ENCODE measurements at regions not wholly inside any gene's neighbourhood (a gene's known extent, or its start where the extent isn't known, plus 50 kb on each side); places are given as distances from the start of the nearest gene placed in this dataset.
"Not testable (repeated sequence)": the region's sequence is repeated elsewhere in the genome, so short reads cannot be mapped to it uniquely, and the experiment has no call there.

DNA sequence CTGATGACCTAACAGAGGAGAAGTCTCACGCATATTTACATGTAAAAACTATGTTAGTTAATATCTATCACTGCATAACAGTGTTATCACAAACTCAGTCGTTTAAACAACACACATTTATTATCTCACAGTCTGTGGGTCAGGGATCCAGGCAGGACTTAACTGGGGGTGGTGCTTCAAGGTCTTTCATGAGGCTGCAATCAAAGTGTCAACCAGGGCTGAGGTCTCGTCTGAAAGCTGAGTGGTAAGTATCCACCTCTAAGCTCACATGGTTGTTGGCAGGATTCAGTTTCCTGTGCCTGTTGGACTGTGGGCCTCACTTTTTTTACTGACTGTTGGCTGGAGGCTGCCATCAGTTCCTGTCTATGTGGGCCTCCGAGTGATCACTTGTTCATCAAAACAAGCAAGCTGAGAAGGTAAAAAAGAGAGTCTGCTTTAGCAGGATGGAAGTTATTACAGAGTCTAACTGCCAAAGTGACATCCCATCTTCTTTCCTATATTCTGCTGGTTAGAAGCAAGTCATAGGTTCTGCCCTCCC, 188.6 kb downstream of the CARTPT start:
- no peak for DNase-seq

- no peak for DNase-seq
Measured at GRCh38 chr5:71910741-71911140, 191.7 kb downstream of the CARTPT start.

GRCh38 chr5:71912021-71912420, 192.9 kb downstream of the CARTPT start:
- no peak for DNase-seq

DNA sequence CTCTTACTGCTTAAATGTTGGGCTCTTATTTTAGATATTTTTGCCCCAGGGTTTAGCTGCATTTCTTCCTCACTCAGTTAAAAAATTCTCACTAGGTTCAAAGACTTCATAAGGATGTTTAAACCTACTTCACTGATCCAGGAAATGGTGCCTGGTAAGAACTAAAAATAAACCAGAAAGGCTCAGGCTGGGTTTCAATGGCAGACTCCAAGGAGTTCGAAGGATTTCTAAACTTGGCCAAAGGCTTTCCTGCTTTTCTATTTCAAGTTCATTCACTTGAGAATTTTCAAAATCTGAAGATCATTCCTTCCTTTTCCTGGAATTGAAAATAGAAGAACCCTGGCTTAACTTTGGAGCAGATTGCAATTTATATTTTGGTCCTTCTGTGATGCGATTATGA, 193.0 kb upstream of the MAP1B start:
- no peak for DNase-seq

DNA sequence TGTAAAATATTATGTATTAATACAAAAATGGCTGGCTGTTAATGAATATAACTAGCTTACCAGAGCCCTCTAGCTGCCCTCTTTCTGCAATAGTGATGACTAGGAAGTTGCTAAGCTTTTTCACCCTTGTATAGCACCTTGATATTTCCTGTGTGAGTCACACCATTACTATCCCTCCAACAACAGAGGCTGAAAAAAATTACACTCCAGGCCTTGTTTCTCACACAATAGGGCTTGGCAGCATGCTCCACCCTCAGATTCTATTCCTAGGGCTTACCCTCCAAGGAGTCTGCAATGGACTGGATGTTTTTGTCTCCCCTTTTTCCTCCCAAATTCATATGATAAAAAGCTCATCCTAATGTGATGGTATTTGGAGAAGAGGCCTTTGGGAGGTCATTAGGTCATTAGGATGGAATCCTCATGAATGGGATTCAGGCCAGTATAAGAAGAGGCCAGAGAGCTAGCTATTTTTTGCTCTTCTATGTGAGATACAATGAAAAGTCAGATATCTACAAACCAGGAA, 184.6 kb upstream of the MAP1B start:
- DNase-seq: peak; percentile 94

- DNase-seq: no peak
Measured at GRCh38 chr5:71923755-71924154, 183.5 kb upstream of the MAP1B start.

GRCh38 chr5:71924325-71924724, 182.9 kb upstream of the MAP1B start:
- DNase-seq: no peak

DNA sequence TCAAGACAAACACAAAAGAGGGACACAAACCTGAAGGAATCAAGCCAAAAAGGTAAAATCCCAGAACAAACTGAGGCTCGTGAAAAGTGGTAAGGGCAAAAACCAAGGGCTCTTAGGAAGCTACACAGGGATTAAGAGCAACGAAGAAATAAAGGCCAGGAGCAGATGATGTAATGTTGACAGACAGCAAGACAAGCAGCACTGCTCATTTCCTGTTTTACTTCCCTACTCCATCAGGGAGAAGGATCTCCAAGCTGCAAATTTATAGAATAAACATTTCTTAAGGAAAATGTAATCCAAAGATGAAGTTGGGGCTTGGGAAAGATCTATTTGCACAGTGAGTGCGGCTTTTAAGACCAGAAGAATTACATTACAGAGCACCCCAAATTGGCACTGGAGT, 182.3 kb upstream of the MAP1B start:
- peak; percentile 33 for DNase-seq

DNA sequence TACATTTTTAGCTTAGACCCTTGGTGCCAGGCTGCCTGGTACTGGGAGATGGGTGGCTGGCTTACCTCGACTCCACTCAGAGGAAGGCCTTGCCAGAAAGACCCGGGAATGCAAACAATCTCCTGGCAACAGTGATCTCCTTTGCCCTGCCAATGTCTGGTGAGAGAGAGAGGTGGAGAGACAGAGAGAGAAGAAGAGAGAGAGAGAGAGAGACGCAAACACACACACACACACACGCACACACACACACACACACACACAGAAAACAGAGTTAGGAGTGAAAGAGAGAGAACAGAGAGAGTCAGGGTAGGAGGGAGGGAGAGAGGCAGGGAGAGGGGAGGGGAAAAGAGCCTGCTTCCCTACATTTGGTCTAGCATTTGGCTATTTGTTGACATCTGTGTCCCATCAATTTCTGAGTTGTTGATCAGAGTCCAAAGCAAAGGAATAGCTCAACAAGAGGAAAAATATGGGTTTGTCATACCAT, 181.6 kb upstream of the MAP1B start:
- no peak for DNase-seq

- no peak for DNase-seq
Measured at GRCh38 chr5:71929003-71929402, 178.3 kb upstream of the MAP1B start.

DNA sequence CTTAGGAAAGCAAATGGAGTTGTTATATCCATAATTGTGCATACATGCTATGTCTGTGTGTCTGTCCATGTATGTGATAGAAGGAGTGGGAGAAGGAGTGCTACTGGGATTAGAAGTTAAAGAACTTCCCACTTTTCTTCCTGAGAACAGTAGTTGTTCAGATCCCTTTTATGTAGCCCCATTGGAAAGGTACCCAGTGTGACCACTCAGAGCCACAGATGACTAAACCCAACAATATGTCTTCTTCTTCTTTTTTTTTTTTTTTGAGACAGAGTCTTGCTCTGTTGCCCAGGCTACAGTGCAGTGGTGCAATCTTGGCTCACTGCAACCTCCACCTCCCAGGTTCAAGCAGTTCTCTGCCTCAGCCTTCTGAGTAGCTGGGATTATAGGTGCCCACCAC, 176.7 kb upstream of the MAP1B start:
- not testable (repeated sequence) for DNase-seq

- peak; percentile 76 for DNase-seq
Measured at GRCh38 chr5:71932131-71932654, 175.1 kb upstream of the MAP1B start.

- DNase-seq: peak; percentile 95
Measured at GRCh38 chr5:71932655-71933338, 174.5 kb upstream of the MAP1B start.

DNA sequence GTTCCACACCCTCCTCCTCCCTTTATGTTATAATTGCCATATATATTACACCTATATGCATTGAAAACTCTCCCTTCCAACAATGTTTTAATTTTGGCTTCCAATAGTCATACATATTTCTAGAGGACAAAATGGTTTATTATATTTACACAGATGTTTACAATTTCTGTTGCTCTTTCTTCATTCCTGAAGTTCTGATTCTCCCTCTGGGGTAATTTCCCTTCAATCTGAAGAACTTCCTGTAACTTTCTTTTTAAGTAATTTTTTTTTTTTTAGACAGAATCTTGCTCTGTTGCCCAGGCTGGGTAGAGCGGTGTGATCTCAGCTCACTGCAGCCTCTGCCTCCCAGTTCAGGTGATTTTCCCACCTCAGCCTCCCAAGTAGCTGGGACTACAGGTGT, 173.0 kb upstream of the MAP1B start:
- DNase-seq: no peak

GRCh38 chr5:71937921-71938698, 169.2 kb upstream of the MAP1B start:
- no peak for DNase-seq

DNA sequence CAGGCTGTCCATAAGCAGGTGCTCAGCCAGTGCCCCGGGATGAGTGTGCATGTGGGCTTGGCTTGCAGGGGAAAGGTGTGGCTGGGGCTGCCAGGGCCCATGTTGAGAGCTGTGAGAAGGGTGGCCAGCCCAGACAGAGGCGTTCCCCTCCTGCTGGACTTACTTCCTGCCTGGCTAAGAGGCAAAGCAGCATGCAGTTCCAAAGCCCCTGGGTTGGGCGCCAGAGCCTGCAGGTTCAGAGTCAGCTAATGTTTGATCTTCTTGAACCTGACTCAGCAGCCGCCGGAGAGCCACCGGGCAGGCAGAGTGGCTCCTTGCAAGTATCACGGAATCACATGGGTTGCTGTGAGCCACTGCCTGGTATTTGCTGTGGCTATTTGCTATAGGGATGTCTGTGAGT, 168.4 kb upstream of the MAP1B start:
- DNase-seq: no peak

- no peak for DNase-seq
Measured at GRCh38 chr5:71939452-71940230, 167.6 kb upstream of the MAP1B start.

- no peak for DNase-seq
Measured at GRCh38 chr5:71943874-71944273, 163.4 kb upstream of the MAP1B start.

GRCh38 chr5:71945436-71945835, 161.8 kb upstream of the MAP1B start:
- no peak for DNase-seq

DNA sequence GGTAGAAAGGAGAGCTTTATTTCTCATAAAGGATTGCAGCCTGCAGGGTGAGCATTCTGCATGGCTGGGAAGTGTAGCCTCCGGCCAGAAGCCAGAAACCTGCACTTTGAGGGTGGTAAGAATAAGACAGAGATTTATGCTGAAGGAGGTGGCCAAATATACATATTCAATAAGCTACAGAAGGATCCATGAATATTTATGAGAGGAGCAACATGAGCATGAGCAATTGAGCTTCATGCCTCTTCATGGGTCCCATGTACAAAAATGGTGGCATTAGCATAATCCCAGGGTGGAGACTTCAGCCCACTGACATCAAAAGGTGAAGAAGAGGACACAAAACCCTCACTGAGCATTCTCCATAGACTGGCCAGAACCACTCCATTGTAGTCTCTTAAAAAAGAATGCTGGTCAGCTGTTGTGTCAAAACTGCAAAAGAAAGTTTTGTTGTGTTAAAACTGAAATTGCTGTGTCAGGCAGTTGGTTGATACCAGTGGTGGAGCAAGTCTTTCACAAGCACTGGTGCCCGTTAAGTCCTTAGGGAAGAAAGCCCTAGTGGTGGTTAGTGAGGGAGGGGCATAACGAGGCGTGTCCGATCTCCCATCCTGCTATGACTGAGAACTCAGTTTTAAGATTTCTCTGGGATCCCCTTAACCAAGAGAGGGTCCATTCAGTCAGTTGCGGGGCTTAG, 160.8 kb upstream of the MAP1B start:
- no peak for DNase-seq

DNA sequence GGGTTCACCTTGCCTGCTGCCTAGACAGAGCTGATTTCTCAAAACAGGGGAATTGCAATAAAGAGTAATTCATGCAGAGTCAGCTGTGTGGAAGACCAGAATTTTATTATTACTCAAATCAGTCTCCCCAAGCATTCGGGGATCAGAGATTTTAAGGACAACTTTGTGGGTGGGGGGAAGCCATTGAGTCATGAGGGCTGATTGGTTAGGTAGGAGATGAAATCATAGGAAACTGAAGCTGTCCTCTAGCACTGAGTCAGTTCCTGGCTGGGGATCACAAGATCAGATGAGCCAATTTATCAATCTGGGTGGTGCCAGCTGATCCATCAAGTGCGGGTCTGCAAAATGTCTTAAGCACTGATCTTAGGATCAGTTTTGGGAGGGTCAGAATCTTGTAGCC, 159.1 kb upstream of the MAP1B start:
- DNase-seq: no peak

DNA sequence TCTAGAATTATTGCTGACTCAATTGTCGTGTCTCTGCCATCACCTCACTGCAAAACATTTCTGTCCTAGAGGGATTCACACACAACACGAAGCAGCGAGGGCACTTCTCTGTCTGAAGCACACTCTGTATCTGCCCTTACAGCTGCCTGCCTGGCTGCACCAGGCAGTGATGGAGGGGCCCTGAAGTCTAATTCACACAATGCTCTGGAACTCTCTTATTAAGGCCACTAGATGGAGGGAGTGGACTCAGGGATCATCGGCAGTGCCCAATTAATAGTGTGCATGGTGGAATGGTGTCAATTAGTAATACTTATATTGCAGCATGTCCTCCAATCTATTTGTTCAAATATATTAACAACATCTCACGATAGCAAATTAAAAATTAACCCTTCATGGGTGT, 157.5 kb upstream of the MAP1B start:
- DNase-seq: no peak

Measured in kidney glomerular epithelial cell (primary cell).